HG03060 (cell line): ENCODE measurements at regions not wholly inside any gene's neighbourhood (a gene's known extent, or its start where the extent isn't known, plus 50 kb on each side); places are given as distances from the start of the nearest gene placed in this dataset.

Experiments used
- ATAC-seq: cut with Tn5 transposase; IDR thresholded peaks from one replicate; pipeline ENCODE4 v1.9.1; 2021; ENCODE audit warnings: low read depth, moderate number of reproducible peaks; ENCODE audit not compliant: unreplicated experiment

DNA sequence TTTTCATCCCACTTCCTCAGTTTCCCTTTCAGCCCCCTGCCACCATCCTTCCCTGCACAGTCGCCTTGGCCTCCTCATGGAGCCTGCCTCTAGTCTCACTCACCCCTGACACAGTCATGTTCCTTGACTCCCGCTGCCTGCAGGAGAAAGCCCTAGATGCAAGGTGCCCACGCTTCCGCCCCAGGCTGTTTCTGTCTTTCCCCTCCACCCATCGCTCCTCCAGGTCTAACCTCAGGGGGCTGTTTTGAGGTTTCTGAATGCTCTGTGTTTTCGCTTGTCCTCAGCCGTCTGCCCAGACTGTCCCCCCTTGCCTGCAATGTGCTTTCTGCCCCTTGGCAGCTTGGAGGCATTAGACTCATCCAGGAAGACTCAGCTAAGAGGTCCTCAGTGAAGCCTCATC, 89.9 kb downstream of the EMX2 start:
- no peak for ATAC-seq

GRCh38 chr10:117635826-117636225, 93.3 kb downstream of the EMX2 start:
- no peak for ATAC-seq

GRCh38 chr10:117638200-117638599, 95.7 kb downstream of the EMX2 start:
- no peak for ATAC-seq

DNA sequence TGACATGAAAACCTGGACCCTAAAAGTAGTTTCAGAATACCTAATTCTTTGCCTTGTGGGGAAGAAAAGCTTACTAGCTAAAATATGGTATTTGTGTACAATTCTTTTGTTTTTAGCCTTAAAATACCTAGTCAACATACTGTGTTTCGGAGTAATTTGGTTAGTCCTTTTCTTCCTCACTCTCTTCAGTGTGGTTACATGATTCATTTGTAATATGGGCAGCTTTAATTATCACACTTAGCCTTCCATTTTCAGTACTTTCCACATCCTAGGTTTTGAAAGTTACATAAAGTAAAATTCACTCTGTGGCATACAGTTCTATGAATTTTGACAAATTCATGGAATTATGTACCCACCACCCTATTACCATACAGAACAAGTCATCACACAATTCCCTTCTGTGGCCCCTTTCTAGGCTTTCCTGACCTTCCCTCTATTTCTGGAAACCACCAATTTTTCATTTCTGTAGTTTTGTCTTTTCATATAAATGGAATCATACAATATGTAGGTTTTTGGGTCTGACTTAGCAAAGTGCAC, 96.2 kb downstream of the EMX2 start:
- ATAC-seq, result no peak

- no peak for ATAC-seq
These were observed 97.9 kb downstream of the EMX2 start for GRCh38 chr10:117640406-117640805.

GRCh38 chr10:117646718-117647117, 104.2 kb downstream of the EMX2 start:
- ATAC-seq, result no peak

GRCh38 chr10:117647306-117647705, 104.8 kb downstream of the EMX2 start:
- no peak for ATAC-seq

DNA sequence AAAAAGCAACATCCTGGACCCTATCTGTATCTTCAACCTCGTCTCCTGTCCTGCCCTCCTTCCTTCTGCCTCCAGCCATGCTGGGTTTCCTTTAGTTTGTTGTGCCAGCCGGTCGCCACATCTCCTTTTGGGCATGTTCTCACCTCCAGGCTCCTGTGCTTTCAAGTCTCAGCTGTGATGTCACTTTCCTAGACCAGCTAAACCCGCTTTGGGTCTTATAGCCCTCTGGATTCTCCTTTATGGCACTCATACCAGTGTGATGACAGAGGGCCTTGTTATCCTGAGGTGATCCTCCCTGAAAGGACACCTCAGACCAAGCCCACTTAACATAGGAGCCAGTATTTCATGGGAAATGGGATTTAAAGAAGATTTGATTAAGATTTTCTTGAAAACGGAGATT, 108.6 kb downstream of the EMX2 start:
- no peak for ATAC-seq

DNA sequence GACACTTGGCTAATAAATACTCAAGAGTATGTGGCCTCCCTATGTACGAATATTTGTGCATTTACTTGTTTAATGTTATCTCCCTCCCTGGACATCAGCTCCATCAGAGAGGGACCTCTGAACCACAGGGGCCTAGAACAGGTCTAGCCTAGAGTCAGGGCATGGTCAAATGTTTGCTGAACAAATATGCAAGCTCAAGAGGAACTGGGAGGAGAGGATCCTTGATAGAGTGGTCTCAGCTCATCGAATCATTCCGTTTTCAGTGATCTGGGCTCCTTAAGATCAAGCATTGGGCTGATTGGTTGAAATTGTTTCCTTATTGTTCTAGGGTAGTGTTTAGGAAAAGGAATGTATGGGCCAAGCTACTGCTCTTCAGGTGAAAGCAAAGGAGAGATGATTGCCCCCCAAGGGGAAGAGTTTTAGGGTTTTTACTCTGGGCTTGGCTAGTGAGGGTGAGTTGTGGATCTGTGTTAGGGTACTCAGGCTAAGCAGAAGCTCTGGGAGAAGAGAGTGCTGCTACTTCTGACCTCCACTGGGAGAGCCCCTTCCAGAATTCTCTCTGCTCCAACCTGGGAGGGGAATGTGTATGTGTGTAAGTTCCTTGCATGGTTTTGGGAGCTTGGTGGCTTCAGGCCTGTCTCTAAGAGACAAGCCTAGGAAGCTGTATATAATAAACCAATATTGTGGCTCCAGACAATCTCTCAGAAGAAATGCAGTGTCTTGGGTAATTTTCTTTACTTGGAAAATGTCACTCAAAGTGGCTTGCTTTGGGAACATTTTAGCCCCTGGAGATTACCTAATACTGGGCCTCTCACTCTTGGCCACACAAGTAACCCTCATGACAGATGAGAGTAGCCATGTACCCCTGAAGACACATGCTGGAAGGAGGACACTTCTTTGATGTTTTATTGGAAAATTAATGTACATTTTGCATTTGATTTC, 110.0 kb downstream of the EMX2 start:
- peak; percentile 7 for ATAC-seq

DNA sequence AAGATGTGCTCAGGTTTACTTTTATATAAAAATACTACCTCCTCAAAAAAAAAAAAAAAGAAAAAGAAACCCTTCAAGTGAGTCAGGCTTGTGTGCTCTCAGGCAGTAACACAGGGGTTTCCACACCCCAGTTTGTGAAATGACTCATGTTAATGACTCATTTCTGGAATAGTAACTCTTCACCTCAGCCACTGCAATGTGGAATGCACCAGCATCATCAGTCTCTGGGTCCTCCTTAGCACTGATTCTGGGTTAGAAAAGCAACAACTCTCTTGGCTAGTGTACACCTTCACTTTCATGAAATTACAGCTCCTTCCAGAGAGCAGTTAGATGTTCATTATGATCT, 110.6 kb downstream of the EMX2 start:
- ATAC-seq, result peak; percentile 87

DNA sequence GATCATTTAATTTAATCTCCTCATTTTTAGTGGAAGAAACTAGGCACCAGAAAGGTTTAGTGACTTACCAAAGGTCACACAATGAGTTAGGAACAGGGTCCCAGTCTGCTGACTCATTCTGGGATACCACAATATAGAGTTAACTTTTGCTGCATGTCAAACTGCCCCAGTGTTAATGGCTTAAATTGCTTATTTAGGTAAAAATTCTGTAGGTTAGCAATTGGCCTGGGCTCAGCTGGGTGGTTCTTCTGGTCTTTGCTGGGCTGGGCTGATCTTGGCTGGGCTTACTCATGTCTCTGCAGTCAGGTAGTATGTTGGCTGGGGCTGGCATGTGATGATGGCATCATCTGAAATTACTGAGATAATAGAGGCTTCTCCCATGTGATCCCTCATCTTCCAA, 111.6 kb downstream of the EMX2 start:
- ATAC-seq, result no peak

GRCh38 chr10:117656385-117657367, 114.1 kb downstream of the EMX2 start:
- peak; percentile 71 for ATAC-seq

- no peak for ATAC-seq
These were observed 118.8 kb downstream of the EMX2 start for GRCh38 chr10:117661316-117661715.

DNA sequence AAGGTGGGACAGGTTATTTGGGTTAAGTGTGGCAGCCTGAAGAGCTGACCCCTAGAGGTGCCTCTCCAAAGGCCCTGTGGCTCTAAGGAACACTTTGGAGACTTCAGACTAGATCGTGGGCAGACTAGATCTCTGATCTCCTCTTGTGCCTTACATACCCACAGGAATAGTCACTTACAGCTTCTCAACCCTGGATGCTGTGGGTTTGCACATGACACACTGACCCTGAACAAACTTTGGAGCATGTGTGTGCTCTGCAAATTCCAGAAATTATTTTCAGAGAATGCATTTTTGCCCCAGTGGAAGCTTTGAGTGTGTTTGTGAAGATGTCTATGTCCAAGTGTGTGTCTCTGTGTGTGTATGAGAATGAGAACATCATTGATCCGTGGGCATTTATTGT, 119.6 kb downstream of the EMX2 start:
- ATAC-seq, result no peak

DNA sequence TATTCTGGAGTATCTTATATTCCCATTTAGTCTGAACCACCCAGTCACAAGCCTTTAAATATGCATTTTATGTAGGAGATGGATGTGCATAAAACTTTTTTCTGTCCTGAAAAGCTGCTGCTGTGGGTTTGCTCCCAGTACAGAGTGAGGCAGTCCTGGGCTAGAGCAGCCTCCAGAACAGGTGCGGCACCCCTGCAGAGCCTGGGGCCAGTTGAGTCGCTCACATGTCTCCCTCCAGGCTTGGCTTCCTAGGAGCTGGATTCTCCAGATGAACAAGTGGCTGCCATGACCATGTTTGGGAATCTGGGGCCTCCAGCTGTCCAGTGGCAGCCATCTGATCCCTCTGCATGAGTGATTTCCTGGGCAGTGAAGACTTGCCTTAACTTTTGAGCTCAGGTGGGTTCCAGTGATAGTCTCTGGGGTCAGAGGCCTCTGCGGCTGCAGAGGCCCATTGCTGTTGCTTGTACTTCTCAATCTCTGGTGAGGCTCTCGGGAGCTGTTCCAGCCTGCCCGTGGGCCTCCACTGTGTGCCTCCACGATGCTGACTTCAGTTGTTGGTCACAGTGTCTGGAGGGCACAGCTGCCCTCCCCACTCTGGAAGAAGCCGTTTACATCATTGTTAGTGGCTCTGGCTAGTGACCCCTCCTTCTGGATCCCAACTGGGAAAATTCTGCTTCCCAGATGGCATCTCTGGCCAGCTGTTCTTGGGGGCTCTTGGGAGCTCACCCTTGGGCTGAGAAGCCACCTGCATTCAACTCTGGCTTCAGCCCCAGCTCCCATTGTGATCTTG, 120.4 kb downstream of the EMX2 start:
- no peak for ATAC-seq

DNA sequence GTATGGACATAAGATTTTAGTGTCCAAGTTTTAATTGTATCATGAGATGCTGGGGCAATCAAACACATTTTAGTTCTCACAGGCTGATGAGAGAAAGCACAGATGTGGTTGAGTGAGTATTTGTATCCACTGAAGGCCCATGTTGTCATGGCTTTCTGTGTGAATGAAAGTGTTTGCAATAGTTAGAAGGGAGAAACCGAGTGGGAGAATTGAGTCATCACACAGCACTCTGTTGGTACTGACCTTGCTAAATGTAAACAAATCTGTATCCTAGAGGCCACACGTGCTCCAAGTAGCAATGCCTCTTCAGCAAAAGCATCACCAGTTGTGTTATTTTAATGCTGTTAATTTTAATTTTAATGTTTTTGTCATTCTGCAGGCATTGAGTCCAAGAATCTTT, 121.2 kb downstream of the EMX2 start:
- ATAC-seq, result peak; percentile 100

GRCh38 chr10:117664288-117664687, 121.7 kb downstream of the EMX2 start:
- ATAC-seq, result no peak

- no peak for ATAC-seq
These were observed 123.6 kb downstream of the EMX2 start for GRCh38 chr10:117666166-117666565.

- no peak for ATAC-seq
These were observed 124.4 kb downstream of the EMX2 start for GRCh38 chr10:117666965-117667364.

GRCh38 chr10:117667831-117668230, 125.3 kb downstream of the EMX2 start:
- no peak for ATAC-seq
